Endothelial cell (in vitro differentiated cells): ENCODE measurements at regions not wholly inside any gene's neighbourhood (a gene's known extent, or its start where the extent isn't known, plus 50 kb on each side); places are given as distances from the start of the nearest gene placed in this dataset.

Experiments used
- DNase-seq: peaks from one replicate; pipeline ENCODE4 v3.0.0; 2021; ENCODE audit warnings: low spot score
- H3K27ac Mint-ChIP-seq: one replicate; pipeline ENCODE4 v1.8.0; 2021; ENCODE audit warnings: mixed read lengths, inconsistent platforms; ENCODE audit not compliant: unreplicated experiment
- H3K27me3 Mint-ChIP-seq: one replicate; pipeline ENCODE4 v1.8.0; 2021; ENCODE audit warnings: mild to moderate bottlenecking, moderate library complexity, mixed read lengths, inconsistent platforms; ENCODE audit not compliant: unreplicated experiment
- H3K36me3 Mint-ChIP-seq: one replicate; pipeline ENCODE4 v1.8.0; 2021; ENCODE audit warnings: mild to moderate bottlenecking, low read depth, mixed read lengths, inconsistent platforms; ENCODE audit not compliant: unreplicated experiment
- H3K4me1 Mint-ChIP-seq: one replicate; pipeline ENCODE4 v1.8.0; 2021; ENCODE audit warnings: mild to moderate bottlenecking, mixed read lengths, inconsistent platforms; ENCODE audit not compliant: unreplicated experiment
- H3K4me3 Mint-ChIP-seq: one replicate; pipeline ENCODE4 v1.8.0; 2021; ENCODE audit warnings: mild to moderate bottlenecking, mixed read lengths, inconsistent platforms; ENCODE audit not compliant: unreplicated experiment
- H3K9me3 Mint-ChIP-seq: one replicate; pipeline ENCODE4 v1.8.0; 2021; ENCODE audit warnings: mixed read lengths, inconsistent platforms; ENCODE audit not compliant: unreplicated experiment
- TF ChIP-seq, protein P1 (sequence below): fragments of 200-600 bp; sonication (generic); IDR thresholded peaks from one replicate; pipeline ENCODE4 v1.5.0; 2021; ENCODE audit warnings: antibody characterized with exemption; ENCODE audit not compliant: unreplicated experiment

DNA sequence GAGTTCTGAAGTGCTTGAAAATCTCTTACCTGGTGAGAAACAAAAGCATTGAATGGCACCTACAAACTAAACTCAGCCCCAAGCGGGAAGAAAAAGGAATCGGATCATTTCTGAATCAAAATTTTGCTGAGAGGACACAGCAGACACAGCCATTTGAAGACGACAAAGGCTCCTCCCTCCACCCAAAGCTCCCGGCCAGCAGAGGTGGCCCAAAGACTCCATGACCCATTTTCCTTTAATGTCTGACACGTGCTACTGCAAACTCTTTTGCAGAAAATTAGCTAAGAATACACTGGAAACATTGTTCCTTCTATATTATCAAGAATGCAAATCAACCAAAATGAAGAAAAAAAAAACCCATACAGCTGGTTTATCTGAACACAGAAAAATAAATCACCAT lies 85.9 kb upstream of the FOXN3 start:
- no peaks in the 10 kb centered on the region for H3K9me3 Mint-ChIP-seq
- H3K27ac Mint-ChIP-seq = no peak overlapping the region
- DNase-seq = no peak
- peaks cover 4% of the 10 kb centered on the region for H3K27me3 Mint-ChIP-seq
- peaks cover 20% of the 10 kb centered on the region for H3K4me1 Mint-ChIP-seq
- H3K4me3 Mint-ChIP-seq = no peak overlapping the region
- TF ChIP-seq, protein P1, sequence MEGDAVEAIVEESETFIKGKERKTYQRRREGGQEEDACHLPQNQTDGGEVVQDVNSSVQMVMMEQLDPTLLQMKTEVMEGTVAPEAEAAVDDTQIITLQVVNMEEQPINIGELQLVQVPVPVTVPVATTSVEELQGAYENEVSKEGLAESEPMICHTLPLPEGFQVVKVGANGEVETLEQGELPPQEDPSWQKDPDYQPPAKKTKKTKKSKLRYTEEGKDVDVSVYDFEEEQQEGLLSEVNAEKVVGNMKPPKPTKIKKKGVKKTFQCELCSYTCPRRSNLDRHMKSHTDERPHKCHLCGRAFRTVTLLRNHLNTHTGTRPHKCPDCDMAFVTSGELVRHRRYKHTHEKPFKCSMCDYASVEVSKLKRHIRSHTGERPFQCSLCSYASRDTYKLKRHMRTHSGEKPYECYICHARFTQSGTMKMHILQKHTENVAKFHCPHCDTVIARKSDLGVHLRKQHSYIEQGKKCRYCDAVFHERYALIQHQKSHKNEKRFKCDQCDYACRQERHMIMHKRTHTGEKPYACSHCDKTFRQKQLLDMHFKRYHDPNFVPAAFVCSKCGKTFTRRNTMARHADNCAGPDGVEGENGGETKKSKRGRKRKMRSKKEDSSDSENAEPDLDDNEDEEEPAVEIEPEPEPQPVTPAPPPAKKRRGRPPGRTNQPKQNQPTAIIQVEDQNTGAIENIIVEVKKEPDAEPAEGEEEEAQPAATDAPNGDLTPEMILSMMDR = no peak
- H3K36me3 Mint-ChIP-seq = peaks cover 4% of the 10 kb centered on the region

DNA sequence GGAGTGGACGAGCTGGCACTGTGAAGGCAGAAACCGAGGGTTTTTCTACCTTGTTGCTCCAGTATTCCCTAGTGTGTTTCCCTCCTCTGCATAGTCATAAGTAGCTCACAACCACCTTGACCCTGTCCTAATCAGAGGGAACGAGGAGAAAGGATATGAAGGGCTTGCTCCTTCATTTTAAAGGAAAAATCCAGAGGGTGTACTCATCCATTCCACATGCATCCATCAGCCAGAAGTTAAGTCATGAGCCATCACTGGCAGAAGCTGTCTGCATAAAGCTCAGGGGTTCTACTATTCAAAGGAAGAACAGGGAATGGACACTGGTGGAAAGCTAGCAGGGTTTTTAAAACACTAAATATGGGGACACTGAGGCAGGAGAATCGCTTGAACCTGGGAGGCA lies 84.3 kb upstream of the FOXN3 start:
- Mint-ChIP-seq H3K4me1 (peaks cover 20% of the 10 kb centered on the region), H3K9me3 (no peaks in the 10 kb centered on the region), H3K36me3 (peaks cover 4% of the 10 kb centered on the region), H3K27me3 (peaks cover 4% of the 10 kb centered on the region), H3K4me3 (no peak overlapping the region), H3K27ac (no peak overlapping the region)
- TF ChIP-seq, protein P1 = no peak
- DNase-seq = no peak

DNA sequence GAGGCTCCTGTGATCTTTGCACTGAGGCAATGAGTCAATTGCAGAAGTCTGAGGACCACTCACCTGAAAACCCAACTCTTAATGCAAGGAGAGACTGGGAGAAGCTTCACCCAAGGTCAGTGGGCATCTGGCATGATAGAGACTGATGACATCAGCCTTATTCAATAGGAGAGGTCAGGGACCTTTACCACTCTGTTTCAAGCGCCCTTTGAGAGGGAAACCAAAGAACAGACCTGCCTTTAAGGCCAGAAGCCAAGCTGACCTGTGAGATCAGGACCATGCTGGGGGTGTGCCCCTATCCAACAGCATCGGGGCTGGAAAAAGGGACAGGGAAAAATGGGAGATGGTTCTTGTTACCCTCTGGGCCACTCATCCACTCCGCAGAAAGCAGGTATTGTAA lies 83.3 kb upstream of the FOXN3 start:
- DNase-seq = no peak
- Mint-ChIP-seq H3K27me3 (peaks cover 4% of the 10 kb centered on the region), H3K4me1 (peaks cover 20% of the 10 kb centered on the region), H3K9me3 (no peaks in the 10 kb centered on the region), H3K4me3 (no peak overlapping the region), H3K36me3 (peaks cover 4% of the 10 kb centered on the region), H3K27ac (no peak overlapping the region)
- TF ChIP-seq, protein P1 = no peak

DNA sequence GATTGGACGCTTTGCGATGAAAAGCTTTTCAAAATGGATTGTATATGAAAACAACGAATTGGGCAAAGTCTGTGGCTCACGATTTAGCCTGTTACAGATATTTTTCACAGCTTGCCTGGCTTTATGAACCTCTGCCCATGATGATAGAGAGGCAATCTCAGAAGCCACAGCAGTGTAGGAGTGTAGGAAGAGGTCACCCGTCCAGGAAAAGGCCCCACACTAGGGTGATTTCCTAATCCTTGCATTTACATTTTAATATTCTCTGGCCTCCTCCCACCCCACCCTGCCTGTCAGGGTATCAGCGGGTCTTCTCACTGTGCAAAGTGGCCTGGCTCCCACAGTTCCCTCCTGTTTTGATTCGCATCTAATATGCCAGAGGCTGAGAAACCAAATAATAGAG lies 81.8 kb upstream of the FOXN3 start:
- H3K4me1 Mint-ChIP-seq = peaks cover 12% of the 10 kb centered on the region
- H3K36me3 Mint-ChIP-seq = peaks cover 4% of the 10 kb centered on the region
- DNase-seq = no peak
- TF ChIP-seq, protein P1 = no peak
- H3K4me3 Mint-ChIP-seq = no peak overlapping the region
- H3K9me3 Mint-ChIP-seq = no peaks in the 10 kb centered on the region
- no peak overlapping the region for H3K27ac Mint-ChIP-seq
- peaks cover 4% of the 10 kb centered on the region for H3K27me3 Mint-ChIP-seq

DNA sequence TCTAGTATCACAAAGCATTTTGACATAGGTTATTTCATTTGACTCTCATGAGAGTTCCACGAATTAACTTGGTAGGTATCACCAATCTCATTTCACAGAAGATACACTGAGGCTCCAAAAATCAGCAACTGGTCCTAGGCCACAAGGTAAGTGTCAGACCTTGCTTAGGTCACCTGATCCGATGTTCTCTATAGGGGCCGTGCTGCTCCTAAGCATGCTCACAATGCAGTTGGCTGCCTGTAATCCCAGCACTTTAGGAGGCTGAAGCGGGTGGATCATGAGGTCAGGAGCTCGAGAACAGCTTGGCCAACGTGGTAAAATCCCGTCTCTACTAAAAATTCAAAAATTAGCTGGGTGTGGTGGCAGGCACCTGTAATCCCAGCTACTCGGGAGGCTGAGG lies 78.7 kb upstream of the FOXN3 start:
- Mint-ChIP-seq H3K9me3 (no peaks in the 10 kb centered on the region), H3K4me1 (peaks cover 8% of the 10 kb centered on the region), H3K27me3 (peaks cover 4% of the 10 kb centered on the region), H3K27ac (no peak overlapping the region), H3K36me3 (no peaks in the 10 kb centered on the region), H3K4me3 (no peak overlapping the region)
- TF ChIP-seq, protein P1 = no peak
- DNase-seq = no peak
